Hippocampal formation (tissue), 2 donors: ENCODE measurements at regions not wholly inside any gene's neighbourhood (a gene's known extent, or its start where the extent isn't known, plus 50 kb on each side); places are given as distances from the start of the nearest gene placed in this dataset.
"Not testable (repeated sequence)": the region's sequence is repeated elsewhere in the genome, so short reads cannot be mapped to it uniquely, and the experiment has no call there.

ENCODE experiments used
- DNase-seq, 2 donors: peaks; one replicate each; lab custom pipeline; 2025; lab: John Stamatoyannopoulos, UW

GRCh38 chr5:126137891-126138280, 285.3 kb upstream of the GRAMD2B start:
- DNase-seq, result no peak

DNA sequence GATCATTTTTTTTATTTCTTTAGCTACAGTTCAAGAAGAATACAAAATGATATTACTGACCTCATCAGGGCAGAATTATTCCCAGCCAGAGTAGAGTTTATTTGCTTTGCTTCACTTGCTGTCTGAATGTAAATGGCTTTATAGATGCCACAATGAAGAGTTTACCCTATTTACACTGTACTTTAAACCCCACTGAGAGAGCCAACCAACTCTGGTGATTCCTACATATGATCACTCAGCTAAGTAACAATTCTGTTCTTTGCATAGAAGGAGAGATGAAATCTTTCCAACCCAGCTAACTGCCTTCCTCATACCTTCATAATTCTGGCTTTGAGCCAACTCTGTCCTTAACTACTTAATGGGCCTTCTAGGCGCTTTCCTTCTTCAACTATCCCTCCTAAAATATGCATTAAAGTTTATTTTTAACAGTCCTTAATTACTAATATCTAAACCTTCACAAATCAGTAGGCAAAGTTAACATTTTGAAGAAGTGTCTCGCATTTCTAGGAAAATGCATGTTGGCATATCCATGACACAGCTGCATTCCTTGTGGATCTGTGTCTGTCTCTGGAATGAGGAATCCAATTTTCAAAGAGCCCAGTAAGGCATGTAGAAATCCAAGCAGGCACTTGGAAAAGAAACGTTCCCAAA, 284.8 kb upstream of the GRAMD2B start:
- DNase-seq, result no peak

DNA sequence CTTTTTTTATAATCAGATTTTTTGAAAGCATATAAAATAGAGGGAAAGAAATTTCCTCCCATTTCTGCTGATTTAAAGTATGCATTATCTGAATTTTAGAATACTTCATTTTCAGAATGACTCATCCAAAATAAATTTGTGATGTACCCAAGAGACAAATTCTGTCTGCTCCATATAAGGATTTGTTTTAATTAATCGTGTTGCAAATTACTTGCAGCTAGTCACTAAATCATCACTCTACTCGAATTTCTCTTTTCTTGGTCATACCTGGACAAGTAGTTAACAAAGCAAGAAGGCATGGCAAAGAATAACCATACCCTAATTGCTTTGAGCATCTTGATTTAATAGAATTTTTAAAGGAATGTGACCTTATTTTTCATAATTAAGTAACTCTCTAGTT, 284.1 kb upstream of the GRAMD2B start:
- no peak for DNase-seq

GRCh38 chr5:126139773-126140172, 283.4 kb upstream of the GRAMD2B start:
- no peak for DNase-seq

GRCh38 chr5:126143622-126144021, 279.6 kb upstream of the GRAMD2B start:
- no peak for DNase-seq

DNA sequence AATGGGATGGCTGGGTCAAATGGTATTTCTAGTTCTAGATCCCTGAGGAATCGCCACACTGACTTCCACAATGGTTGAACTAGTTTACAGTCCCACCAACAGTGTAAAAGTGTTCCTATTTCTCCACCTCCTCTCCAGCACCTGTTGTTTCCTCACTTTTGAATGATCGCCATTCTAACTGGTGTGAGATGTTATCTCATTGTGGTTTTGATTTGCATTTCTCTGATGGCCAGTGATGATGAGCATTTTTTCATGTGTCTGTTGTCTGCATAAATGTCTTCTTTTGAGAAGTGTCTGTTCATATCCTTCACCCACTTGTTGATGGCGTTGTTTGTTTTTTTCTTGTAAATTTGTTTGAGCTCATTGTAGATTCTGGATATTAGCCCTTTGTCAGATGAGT, 272.9 kb upstream of the GRAMD2B start:
- DNase-seq, result not testable (repeated sequence)

DNA sequence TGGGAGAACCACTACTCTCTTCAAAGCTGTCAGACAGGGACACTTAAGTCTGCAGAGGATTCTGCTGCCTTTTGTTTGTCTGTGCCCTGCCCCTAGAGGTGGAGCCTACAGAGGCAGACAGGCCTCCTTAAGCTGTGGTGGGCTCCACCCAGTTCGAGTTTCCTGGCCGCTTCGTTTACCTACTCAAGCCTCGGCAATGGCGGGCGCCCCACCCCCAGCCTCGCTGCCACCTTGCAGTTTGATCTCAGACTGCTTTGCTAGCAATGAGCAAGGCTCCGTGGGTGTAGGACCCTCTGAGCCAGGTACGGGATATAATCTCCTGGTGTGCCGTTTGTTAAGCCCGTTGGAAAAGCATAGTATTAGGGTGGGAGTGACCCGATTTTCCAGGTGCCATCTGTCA, 267.9 kb upstream of the GRAMD2B start:
- DNase-seq, result not testable (repeated sequence)

- DNase-seq, result no peak
Measured at GRCh38 chr5:126166368-126166767, 256.8 kb upstream of the GRAMD2B start.

- DNase-seq, result no peak
Measured at GRCh38 chr5:126168785-126169184, 254.4 kb upstream of the GRAMD2B start.

- DNase-seq, result no peak
Measured at GRCh38 chr5:126171916-126172315, 251.3 kb upstream of the GRAMD2B start.

DNA sequence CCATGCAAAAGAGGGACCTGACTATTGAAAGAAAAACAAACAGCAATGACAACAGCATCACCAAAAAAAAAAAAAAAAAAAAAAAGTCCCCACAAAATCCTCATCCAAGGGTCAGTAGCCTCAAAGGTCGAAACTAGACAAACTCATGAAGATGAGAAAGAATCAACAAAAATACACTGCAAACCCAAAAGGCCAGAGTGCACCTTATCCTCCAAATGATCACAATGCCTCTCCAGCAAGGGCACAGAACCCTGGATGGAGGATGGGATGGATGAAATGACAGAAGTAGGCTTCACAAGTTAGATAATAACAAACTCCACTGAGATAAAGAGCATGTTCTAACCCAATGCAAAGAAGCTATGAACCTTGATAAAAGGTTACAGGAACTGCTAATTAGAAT, 250.4 kb upstream of the GRAMD2B start:
- no peak for DNase-seq

DNA sequence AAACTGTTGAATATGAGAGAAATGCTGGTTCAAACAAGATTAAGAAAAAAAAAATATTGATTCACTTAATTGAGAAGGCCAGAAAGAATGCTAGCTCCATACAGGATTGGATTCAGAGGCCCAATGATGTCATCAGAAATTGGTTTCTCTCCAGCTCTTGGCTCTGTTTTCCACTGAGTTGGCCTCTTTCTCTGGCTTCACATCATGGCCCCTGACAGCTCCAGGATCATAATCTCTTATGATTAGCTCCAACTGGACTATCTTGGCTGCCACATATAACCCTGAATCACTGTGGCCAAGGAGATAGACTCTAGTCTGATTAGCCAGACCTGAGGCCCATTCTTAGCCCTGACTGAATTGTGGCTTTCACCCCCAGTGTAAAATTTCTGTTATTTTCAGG, 244.7 kb upstream of the GRAMD2B start:
- no peak for DNase-seq

- DNase-seq, result peak; percentile 67 to 91
Measured at GRCh38 chr5:126182971-126183695, 240.1 kb upstream of the GRAMD2B start.

GRCh38 chr5:126184474-126184873, 238.7 kb upstream of the GRAMD2B start:
- DNase-seq, result no peak

DNA sequence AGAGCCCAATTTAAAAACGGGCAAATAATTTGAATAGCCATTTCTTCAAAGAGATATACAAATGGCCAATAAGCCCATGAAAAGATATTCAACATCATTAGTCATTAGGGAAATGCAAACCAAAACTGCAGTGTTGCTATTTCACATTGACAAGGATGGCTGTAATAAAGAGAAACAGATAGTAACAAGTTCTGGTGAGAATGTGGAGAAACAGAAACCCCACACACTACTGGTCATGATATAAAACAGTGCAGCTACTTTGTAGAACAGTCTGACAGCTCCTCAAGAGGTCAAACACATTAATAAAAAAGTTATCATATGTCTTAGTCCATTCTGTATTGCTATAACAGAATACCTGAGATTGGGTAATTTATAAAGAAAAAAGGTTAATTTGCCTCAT, 237.0 kb upstream of the GRAMD2B start:
- no peak for DNase-seq

- DNase-seq, result no peak
Measured at GRCh38 chr5:126188804-126189203, 234.4 kb upstream of the GRAMD2B start.

- no peak for DNase-seq
Measured at GRCh38 chr5:126189231-126189630, 234.0 kb upstream of the GRAMD2B start.

GRCh38 chr5:126189862-126190261, 233.3 kb upstream of the GRAMD2B start:
- no peak for DNase-seq

DNA sequence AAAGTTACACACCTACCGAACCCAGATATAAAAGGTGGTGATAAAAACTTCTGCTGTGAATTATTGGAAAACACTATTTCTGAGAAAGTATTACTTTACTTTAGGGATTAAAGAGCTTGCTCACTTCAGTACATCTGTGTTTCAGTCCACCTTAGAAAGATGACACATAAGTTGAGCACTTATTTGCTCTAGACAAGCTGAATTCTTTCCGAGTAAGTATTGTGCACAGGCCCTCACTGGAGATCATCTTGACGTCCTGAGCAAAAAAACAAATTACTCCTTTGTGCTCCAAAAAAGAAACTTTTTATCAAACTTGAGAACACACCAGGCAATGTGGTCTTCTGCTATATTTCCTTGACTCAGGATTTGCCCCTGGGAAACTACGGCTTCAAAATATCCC, 231.0 kb upstream of the GRAMD2B start:
- no peak for DNase-seq

DNA sequence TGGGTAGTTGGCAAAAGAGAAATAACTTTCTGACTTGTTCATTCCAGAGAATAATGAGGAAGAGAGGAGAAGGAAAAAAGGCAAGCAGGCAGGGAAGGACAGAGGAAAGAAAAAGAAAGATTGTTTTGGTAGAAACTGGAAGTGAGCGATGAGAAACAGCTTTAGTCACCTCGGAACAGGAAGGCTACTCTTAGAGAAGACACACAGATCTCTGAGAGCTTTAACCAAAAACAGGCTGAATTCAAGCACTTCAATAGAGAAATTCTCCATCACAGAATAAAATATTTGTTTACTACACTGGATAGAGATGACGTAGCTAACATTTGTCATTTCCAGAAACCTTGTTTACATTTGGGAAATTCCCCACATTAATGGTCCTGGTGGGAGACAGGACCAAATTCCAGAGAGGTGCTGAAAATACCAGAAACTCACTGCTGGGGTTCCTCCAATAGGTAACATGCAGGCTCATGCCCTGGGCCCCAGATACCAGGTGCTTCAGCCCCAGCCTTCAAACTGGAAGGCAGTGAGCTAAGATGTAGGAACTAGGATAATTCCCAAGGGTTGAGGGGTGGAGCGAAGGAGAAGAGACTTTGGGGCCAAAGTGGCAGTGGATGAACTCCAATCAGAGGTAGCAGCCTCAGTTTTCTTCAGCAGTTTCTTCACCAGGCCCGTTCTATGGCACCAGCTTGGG, 227.7 kb upstream of the GRAMD2B start:
- no peak for DNase-seq

GRCh38 chr5:126198531-126198930, 224.7 kb upstream of the GRAMD2B start:
- DNase-seq, result no peak

- no peak for DNase-seq
Measured at GRCh38 chr5:126199467-126199866, 223.7 kb upstream of the GRAMD2B start.

DNA sequence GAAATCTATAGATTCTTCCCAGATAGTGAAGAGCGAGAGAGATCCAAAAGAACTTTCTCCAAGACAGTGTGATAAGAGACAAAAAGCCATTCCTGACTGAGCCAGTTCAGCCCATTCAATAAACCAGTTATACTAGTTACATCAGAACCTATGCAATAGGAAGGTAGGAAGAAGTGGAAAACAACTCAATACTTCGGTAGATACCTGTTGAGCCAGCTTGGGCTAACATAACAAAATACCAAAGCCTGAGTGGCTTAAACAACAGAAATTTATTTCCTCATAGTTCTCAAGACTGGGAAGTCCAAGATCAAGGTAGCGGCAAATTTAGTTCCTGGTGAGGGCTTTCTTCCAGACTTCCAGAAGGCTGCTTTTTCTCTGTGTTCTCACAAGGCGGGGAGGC, 214.5 kb upstream of the GRAMD2B start:
- no peak for DNase-seq
